Keratinocyte (primary cell): ENCODE measurements at regions not wholly inside any gene's neighbourhood (a gene's known extent, or its start where the extent isn't known, plus 50 kb on each side); places are given as distances from the start of the nearest gene placed in this dataset.

Experiments
- DNase-seq: peaks from one replicate; pipeline ENCODE4 v3.0.0-alpha.2; 2011; ENCODE audit warnings: low read depth, missing footprints, low spot score
- FAIRE-seq: peaks from 2 replicates; lab custom pipeline; 2011; peaks lifted over from hg19 to GRCh38; lab: Jason Lieb, UNC
- H2AFZ ChIP-seq: 2 replicates; pipeline ENCODE4 v1.6.0; 2012; ENCODE audit warnings: low read length, control low read depth, inconsistent platforms; ENCODE audit not compliant: control insufficient read depth
- H3K27ac ChIP-seq: 2 replicates; pipeline ENCODE4 v1.5.1; 2011; ENCODE audit warnings: low read length; ENCODE audit not compliant: control insufficient read depth, insufficient read depth
- H3K27me3 ChIP-seq: 3 replicates; pipeline ENCODE4 v1.6.0; 2011; ENCODE audit warnings: low read length; ENCODE audit not compliant: control insufficient read depth, insufficient read depth; ENCODE audit errors: extremely low read depth
- H3K36me3 ChIP-seq, 2 experiments: 2 replicates in 1 of 2; 3 replicates in 1 of 2; pipeline ENCODE4 v1.5.1; 2011; ENCODE audit warnings: low read length in 2 of 2, mild to moderate bottlenecking in 1 of 2; ENCODE audit not compliant: control insufficient read depth in 2 of 2, insufficient read depth in 2 of 2; ENCODE audit errors: extremely low read depth in 1 of 2
- H3K4me1 ChIP-seq: 3 replicates; pipeline ENCODE4 v1.5.1; 2011; ENCODE audit warnings: low read length; ENCODE audit not compliant: control insufficient read depth, insufficient read depth; ENCODE audit errors: extremely low read depth
- H3K4me2 ChIP-seq: 3 replicates; pipeline ENCODE4 v1.6.0; 2011; ENCODE audit warnings: low read depth, low read length; ENCODE audit not compliant: control insufficient read depth, insufficient read depth; ENCODE audit errors: extremely low read depth
- H3K4me3 ChIP-seq, 3 experiments: fragments of 200-600 bp in 1 of 3; sonication (generic) in 1 of 3; 2 replicates in 2 of 3; 3 replicates in 1 of 3; pipeline ENCODE4 v1.5.1; 2011 to 2016; ENCODE audit warnings: low read length in 3 of 3, mild to moderate bottlenecking in 3 of 3, control low read depth in 2 of 3, inconsistent platforms in 1 of 3, low read depth in 1 of 3, mixed read lengths in 1 of 3, mixed run types in 1 of 3, moderate library complexity in 1 of 3; ENCODE audit not compliant: control insufficient read depth in 2 of 3, insufficient read depth in 2 of 3; ENCODE audit errors: extremely low read depth in 1 of 3
- H3K79me2 ChIP-seq: 2 replicates; pipeline ENCODE4 v1.6.0; 2012; ENCODE audit warnings: low read length; ENCODE audit not compliant: control insufficient read depth, insufficient read depth
- H3K9ac ChIP-seq: 3 replicates; pipeline ENCODE4 v1.6.0; 2011; ENCODE audit warnings: low read length; ENCODE audit not compliant: control insufficient read depth, insufficient read depth; ENCODE audit errors: extremely low read depth
- H3K9me1 ChIP-seq: 3 replicates; pipeline ENCODE4 v1.6.0; 2011; ENCODE audit warnings: low read length; ENCODE audit not compliant: control insufficient read depth, insufficient read depth; ENCODE audit errors: extremely low read depth
- H3K9me3 ChIP-seq: 2 replicates; pipeline ENCODE4 v1.5.1; 2012; ENCODE audit warnings: low read depth, low read length; ENCODE audit not compliant: control insufficient read depth
- H4K20me1 ChIP-seq: 3 replicates; pipeline ENCODE4 v1.6.0; 2011; ENCODE audit warnings: low read length; ENCODE audit not compliant: control insufficient read depth, insufficient read depth; ENCODE audit errors: extremely low read depth
- EZH2 ChIP-seq: IDR thresholded peaks from one replicate; pipeline ENCODE4 v1.6.1; 2012; ENCODE audit warnings: inconsistent platforms, mild to moderate bottlenecking, low read length, moderate library complexity
- dilution Hi-C: fragments of 300-500 bp; cut with MboI; formaldehyde crosslinking; loops from one replicate; pipeline ENCODE4 v1.7.0; 2020; ENCODE audit warnings: low sequenced_read_pairs; ENCODE audit not compliant: extremely low pct_ligation_motif_present
- TF ChIP-seq, protein P1 (sequence below), 3 experiments: IDR thresholded peaks in 1 of 3; conservative IDR thresholded peaks in 1 of 3; optimal IDR thresholded peaks in 1 of 3; 2 replicates in 2 of 3; 3 replicates in 1 of 3; pipeline versions ENCODE3 to v1.5.1; 2011; ENCODE audit warnings: low read length in 3 of 3, mild to moderate bottlenecking in 3 of 3, moderate library complexity in 2 of 3, control low read depth in 1 of 3, inconsistent platforms in 1 of 3; ENCODE audit not compliant: insufficient read depth in 2 of 3; ENCODE audit errors: extremely low read depth in 1 of 3

- dilution Hi-C loops: no loop called here
Measured at GRCh38 chr5:103360475-103360874, 101.9 kb downstream of the MACIR start.

GRCh38 chr5:103358305-103358995 lies 99.9 kb downstream of the MACIR start:
- TF ChIP-seq EZH2: no peak
- TF ChIP-seq, protein P1, sequence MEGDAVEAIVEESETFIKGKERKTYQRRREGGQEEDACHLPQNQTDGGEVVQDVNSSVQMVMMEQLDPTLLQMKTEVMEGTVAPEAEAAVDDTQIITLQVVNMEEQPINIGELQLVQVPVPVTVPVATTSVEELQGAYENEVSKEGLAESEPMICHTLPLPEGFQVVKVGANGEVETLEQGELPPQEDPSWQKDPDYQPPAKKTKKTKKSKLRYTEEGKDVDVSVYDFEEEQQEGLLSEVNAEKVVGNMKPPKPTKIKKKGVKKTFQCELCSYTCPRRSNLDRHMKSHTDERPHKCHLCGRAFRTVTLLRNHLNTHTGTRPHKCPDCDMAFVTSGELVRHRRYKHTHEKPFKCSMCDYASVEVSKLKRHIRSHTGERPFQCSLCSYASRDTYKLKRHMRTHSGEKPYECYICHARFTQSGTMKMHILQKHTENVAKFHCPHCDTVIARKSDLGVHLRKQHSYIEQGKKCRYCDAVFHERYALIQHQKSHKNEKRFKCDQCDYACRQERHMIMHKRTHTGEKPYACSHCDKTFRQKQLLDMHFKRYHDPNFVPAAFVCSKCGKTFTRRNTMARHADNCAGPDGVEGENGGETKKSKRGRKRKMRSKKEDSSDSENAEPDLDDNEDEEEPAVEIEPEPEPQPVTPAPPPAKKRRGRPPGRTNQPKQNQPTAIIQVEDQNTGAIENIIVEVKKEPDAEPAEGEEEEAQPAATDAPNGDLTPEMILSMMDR (optimal IDR thresholded peaks at IDR 0.05 in 1 of 3, IDR thresholded peaks at IDR 0.05 in 1 of 3, conservative IDR thresholded peaks at IDR 0.05 in 1 of 3; ENCODE audit: extremely low read depth in 1 of 3, insufficient read depth in 2 of 3, low read length in 3 of 3): no peak

More at GRCh38 chr5:103360475-103360874, 101.9 kb downstream of the MACIR start:
- TF ChIP-seq, protein P1 (optimal IDR thresholded peaks at IDR 0.05 in 1 of 3, IDR thresholded peaks at IDR 0.05 in 1 of 3, conservative IDR thresholded peaks at IDR 0.05 in 1 of 3; ENCODE audit: extremely low read depth in 1 of 3, insufficient read depth in 2 of 3, low read length in 3 of 3): no peak
- TF ChIP-seq EZH2: no peak
- H2AFZ ChIP-seq: no peak overlapping the region
- H3K36me3 ChIP-seq: no peaks in the 10 kb centered on the region
- DNase-seq (no peak), FAIRE-seq (no peak)
- H3K4me1 ChIP-seq: no peaks in the 10 kb centered on the region
- no peaks in the 10 kb centered on the region for H3K9me1 ChIP-seq
- no peak overlapping the region for H3K4me3 ChIP-seq
- no peaks in the 10 kb centered on the region for H3K79me2 ChIP-seq
- H3K27me3 ChIP-seq: no peaks in the 10 kb centered on the region
- no peak overlapping the region for H3K27ac ChIP-seq
- no peaks in the 10 kb centered on the region for H3K9me3 ChIP-seq
- no peak overlapping the region for H3K4me2 ChIP-seq
- H3K9ac ChIP-seq: no peak overlapping the region
- no peaks in the 10 kb centered on the region for H4K20me1 ChIP-seq

More at GRCh38 chr5:103358305-103358995, 99.9 kb downstream of the MACIR start:
- Histone ChIP-seq H3K9me3 (no peaks in the 10 kb centered on the region), H3K79me2 (no peaks in the 10 kb centered on the region), H3K4me2 (no peak overlapping the region), H3K27me3 (no peaks in the 10 kb centered on the region), H2AFZ (no peak overlapping the region), H3K4me3 (no peak overlapping the region), H3K36me3 (no peaks in the 10 kb centered on the region), H4K20me1 (no peaks in the 10 kb centered on the region), H3K9ac (no peak overlapping the region), H3K4me1 (no peaks in the 10 kb centered on the region), H3K9me1 (no peaks in the 10 kb centered on the region), H3K27ac (no peak overlapping the region)
- no peak for DNase-seq
- no peak for FAIRE-seq
- dilution Hi-C loops: no loop called here
